ENCODE measurements at regions not wholly inside any gene's neighbourhood (a gene's known extent, or its start where the extent isn't known, plus 50 kb on each side); places are given as distances from the start of the nearest gene placed in this dataset.

- DNase-seq (ENCODE audit: low read depth in 4 of 4, low spot score in 2 of 4) = no peak
Observed at GRCh38 chr2:122868646-122869275, 1113.3 kb downstream of the TSN start.

GRCh38 chr2:122873951-122874350 lies 1118.5 kb downstream of the TSN start:
- DNase-seq (ENCODE audit: low read depth in 4 of 4, low spot score in 2 of 4) = no peak

GRCh38 chr2:122875091-122875865 lies 1119.8 kb downstream of the TSN start:
- DNase-seq (ENCODE audit: low read depth in 4 of 4, low spot score in 2 of 4) = no peak

GRCh38 chr2:122883849-122884248 lies 1128.4 kb downstream of the TSN start:
- no peak for DNase-seq (ENCODE audit: low read depth in 4 of 4, low spot score in 2 of 4)

GRCh38 chr2:122884889-122885288 lies 1129.4 kb downstream of the TSN start:
- no peak for DNase-seq (ENCODE audit: low read depth in 4 of 4, low spot score in 2 of 4)

- DNase-seq (ENCODE audit: low read depth in 4 of 4, low spot score in 2 of 4) = no peak
Observed at GRCh38 chr2:122885436-122885835, 1130.0 kb downstream of the TSN start.

- no peak for DNase-seq (ENCODE audit: low read depth in 4 of 4, low spot score in 2 of 4)
Observed at GRCh38 chr2:122886479-122887145, 1131.2 kb downstream of the TSN start.

GRCh38 chr2:122899614-122900013 lies 1125.5 kb upstream of the CNTNAP5 start:
- DNase-seq (ENCODE audit: low read depth in 4 of 4, low spot score in 2 of 4) = no peak

- DNase-seq (ENCODE audit: low read depth in 4 of 4, low spot score in 2 of 4) = peak in 1 of 4 donors; percentile 9
Observed at GRCh38 chr2:122905431-122905830, 1119.7 kb upstream of the CNTNAP5 start.

- DNase-seq (ENCODE audit: low read depth in 4 of 4, low spot score in 2 of 4) = no peak
Observed at GRCh38 chr2:122908159-122908558, 1116.9 kb upstream of the CNTNAP5 start.

- no peak for DNase-seq (ENCODE audit: low read depth in 4 of 4, low spot score in 2 of 4)
Observed at GRCh38 chr2:122927197-122927596, 1097.9 kb upstream of the CNTNAP5 start.

GRCh38 chr2:122927710-122928557 lies 1097.2 kb upstream of the CNTNAP5 start:
- DNase-seq (ENCODE audit: low read depth in 4 of 4, low spot score in 2 of 4) = no peak

- no peak for DNase-seq (ENCODE audit: low read depth in 4 of 4, low spot score in 2 of 4)
Observed at GRCh38 chr2:122929347-122929746, 1095.7 kb upstream of the CNTNAP5 start.

- no peak for DNase-seq (ENCODE audit: low read depth in 4 of 4, low spot score in 2 of 4)
Observed at GRCh38 chr2:122935506-122935905, 1089.6 kb upstream of the CNTNAP5 start.

GRCh38 chr2:122939796-122940195 lies 1085.3 kb upstream of the CNTNAP5 start:
- no peak for DNase-seq (ENCODE audit: low read depth in 4 of 4, low spot score in 2 of 4)

GRCh38 chr2:122949523-122949922 lies 1075.6 kb upstream of the CNTNAP5 start:
- no peak for DNase-seq (ENCODE audit: low read depth in 4 of 4, low spot score in 2 of 4)

- DNase-seq (ENCODE audit: low read depth in 4 of 4, low spot score in 2 of 4) = no peak
Observed at GRCh38 chr2:122955776-122956175, 1069.3 kb upstream of the CNTNAP5 start.

- no peak for DNase-seq (ENCODE audit: low read depth in 4 of 4, low spot score in 2 of 4)
Observed at GRCh38 chr2:122960759-122961641, 1064.1 kb upstream of the CNTNAP5 start.

GRCh38 chr2:122966461-122966860 lies 1058.6 kb upstream of the CNTNAP5 start:
- no peak for DNase-seq (ENCODE audit: low read depth in 4 of 4, low spot score in 2 of 4)

- no peak for DNase-seq (ENCODE audit: low read depth in 4 of 4, low spot score in 2 of 4)
Observed at GRCh38 chr2:122977580-122977979, 1047.5 kb upstream of the CNTNAP5 start.
